ENCODE measurements at regions not wholly inside any gene's neighbourhood (a gene's known extent, or its start where the extent isn't known, plus 50 kb on each side); places are given as distances from the start of the nearest gene placed in this dataset.

DNA sequence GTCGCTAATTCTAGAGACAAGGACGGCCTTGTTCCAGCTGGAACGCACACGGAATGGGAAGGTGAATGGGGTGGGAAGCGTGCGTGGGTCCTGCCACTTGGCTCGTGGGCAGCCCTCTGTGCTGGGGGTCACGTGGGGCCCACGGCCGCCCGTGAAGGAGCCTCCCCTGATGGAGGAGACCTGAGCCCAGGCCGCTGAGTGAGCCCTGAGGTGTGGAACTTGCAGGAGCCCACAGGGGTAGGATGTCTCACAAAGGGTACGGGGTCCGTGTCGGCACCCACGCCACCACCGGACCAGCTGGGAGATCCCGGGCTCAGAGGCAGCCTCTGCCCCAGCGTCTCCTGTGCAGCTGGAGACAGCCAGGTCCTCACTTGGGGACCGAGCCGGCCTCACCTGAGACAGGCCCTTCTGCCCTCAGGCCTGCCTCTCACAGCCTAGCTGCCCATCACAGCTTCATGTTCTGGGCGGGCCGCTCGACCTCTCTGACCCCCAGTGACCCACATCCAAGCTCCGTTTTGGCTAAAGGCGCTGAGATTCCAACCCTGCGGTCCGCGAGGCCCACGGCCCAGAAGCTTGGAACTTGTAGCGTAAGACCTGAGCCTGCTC, 84.8 kb downstream of the FOXL3 start:
- Mint-ChIP-seq H3K27me3 (ENCODE audit: low read depth) (no peaks in the 10 kb centered on the region), H3K9me3 (ENCODE audit: insufficient read depth) (no peaks in the 10 kb centered on the region), H3K27ac (no peak overlapping the region), H3K36me3 (ENCODE audit: low read depth) (no peaks in the 10 kb centered on the region), H3K4me3 (no peak overlapping the region), H3K4me1 (ENCODE audit: low read depth) (no peaks in the 10 kb centered on the region)
- ChIA-PET POLR2A (no interaction called here), CTCF (interaction anchor here (1.1 kb wide), 1 partner anchor 13 kb away, joined by 3 read pairs; no protein-coding TSS in a partner anchor)
- no peak for DNase-seq
- no peak for ATAC-seq

DNA sequence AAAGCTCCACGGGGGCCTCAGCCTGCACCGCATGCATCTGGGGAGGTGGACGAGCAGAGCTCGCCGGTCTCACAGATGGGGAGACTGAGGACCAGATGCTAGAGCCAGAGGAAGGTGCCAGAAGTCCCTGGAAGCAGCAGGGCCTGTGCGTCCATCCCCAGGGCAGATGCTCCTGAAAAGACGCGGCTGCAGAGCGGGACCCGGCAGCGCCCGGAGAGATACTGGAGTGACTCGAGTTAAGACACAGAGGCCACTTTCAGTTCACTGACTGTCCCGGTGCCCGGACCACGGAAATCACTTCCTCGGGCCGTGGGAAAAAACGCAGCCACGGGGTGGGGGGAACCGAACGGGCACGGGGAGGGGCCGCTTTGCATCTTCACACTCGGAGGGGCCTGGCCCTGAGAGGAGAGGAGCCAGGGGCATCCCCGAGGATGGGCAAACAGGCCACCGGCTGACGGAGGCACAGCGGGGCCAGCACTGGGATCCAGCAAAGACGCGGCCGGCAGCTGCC, 85.4 kb downstream of the FOXL3 start:
- no peak overlapping the region for H3K27ac Mint-ChIP-seq
- H3K27me3 Mint-ChIP-seq (ENCODE audit: low read depth): no peaks in the 10 kb centered on the region
- ChIA-PET CTCF (interaction anchor here (1.1 kb wide), 1 partner anchor 13 kb away, joined by 3 read pairs; no protein-coding TSS in a partner anchor), POLR2A (no interaction called here)
- ATAC-seq (no peak), DNase-seq (no peak)
- no peaks in the 10 kb centered on the region for H3K9me3 Mint-ChIP-seq (ENCODE audit: insufficient read depth)
- peaks cover 3% of the 10 kb centered on the region for H3K4me1 Mint-ChIP-seq (ENCODE audit: low read depth)
- H3K36me3 Mint-ChIP-seq (ENCODE audit: low read depth): no peaks in the 10 kb centered on the region
- no peak overlapping the region for H3K4me3 Mint-ChIP-seq

DNA sequence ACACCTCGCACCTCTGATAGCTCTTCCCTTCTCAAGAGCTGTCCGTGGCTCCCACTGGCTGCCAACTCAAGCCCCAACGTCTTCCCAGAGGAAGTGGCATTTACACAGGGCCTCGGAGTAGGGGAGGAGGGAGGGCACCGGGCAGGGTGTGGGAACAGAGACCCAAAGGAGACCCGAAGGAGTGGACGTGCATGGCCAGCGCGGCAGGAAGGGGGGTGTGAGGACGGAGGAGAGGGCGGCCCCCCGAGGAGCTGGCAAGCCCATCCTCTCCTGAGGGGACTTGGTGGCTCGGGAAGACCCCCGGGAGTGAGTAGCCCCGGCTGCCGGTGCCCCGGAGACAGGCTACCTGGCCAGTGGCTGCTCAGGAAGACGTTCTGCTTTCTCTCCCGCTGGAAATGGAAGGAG, 85.9 kb downstream of the FOXL3 start:
- Mint-ChIP-seq H3K4me1 (ENCODE audit: low read depth) (peaks cover 6% of the 10 kb centered on the region), H3K9me3 (ENCODE audit: insufficient read depth) (no peaks in the 10 kb centered on the region), H3K4me3 (no peak overlapping the region), H3K27me3 (ENCODE audit: low read depth) (no peaks in the 10 kb centered on the region), H3K36me3 (ENCODE audit: low read depth) (no peaks in the 10 kb centered on the region), H3K27ac (no peak overlapping the region)
- ATAC-seq (no peak), DNase-seq (no peak)
- ChIA-PET POLR2A (no interaction called here), CTCF (interaction anchor here (1.1 kb wide), 1 partner anchor 14 kb away, joined by 3 read pairs; no protein-coding TSS in a partner anchor)

DNA sequence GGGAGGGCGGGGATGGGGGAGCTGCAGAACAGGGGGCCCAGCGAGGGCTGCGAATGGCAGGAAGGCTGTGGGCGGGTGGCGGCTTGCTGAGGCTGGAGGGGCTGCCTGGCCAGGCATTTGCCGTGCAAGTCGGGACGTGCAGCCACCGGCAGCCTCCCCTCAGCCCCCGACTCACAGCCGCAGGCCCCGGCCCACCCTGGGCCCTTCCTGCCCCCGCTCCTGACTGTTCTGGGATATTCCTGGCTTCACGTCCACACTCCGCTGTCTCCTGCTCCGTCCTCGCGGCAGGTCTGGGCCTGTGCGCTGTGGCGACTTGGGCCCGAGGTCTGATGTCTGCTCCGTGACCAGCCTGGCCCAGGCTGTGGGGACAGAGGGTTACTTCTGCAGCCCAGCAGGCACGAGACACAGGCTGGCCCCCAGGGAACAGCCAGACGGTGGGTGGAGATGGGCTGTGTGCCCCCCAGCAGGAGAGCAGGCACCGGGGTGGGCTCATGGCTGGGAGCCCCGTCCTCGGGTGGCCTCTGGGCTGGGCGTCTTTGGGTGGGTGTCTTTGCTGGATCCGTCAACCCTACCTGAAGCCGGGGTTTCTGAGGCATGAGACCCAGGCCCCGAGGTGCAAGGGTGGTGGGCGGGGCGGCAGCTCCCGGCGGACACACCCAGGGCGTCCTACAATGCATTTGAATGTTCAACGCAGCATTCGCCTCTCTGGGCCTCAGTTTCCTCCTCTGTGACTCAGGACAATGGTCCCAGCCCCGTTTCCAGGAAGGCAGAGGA, 86.5 kb downstream of the FOXL3 start:
- ATAC-seq (no peak), DNase-seq (no peak)
- ChIA-PET POLR2A (no interaction called here), CTCF (interaction anchor here (1.1 kb wide), 1 partner anchor 14 kb away, joined by 3 read pairs; no protein-coding TSS in a partner anchor)
- Mint-ChIP-seq H3K4me3 (no peak overlapping the region), H3K36me3 (ENCODE audit: low read depth) (no peaks in the 10 kb centered on the region), H3K27me3 (ENCODE audit: low read depth) (no peaks in the 10 kb centered on the region), H3K4me1 (ENCODE audit: low read depth) (peaks cover 12% of the 10 kb centered on the region), H3K27ac (no peak overlapping the region), H3K9me3 (ENCODE audit: insufficient read depth) (no peaks in the 10 kb centered on the region)

DNA sequence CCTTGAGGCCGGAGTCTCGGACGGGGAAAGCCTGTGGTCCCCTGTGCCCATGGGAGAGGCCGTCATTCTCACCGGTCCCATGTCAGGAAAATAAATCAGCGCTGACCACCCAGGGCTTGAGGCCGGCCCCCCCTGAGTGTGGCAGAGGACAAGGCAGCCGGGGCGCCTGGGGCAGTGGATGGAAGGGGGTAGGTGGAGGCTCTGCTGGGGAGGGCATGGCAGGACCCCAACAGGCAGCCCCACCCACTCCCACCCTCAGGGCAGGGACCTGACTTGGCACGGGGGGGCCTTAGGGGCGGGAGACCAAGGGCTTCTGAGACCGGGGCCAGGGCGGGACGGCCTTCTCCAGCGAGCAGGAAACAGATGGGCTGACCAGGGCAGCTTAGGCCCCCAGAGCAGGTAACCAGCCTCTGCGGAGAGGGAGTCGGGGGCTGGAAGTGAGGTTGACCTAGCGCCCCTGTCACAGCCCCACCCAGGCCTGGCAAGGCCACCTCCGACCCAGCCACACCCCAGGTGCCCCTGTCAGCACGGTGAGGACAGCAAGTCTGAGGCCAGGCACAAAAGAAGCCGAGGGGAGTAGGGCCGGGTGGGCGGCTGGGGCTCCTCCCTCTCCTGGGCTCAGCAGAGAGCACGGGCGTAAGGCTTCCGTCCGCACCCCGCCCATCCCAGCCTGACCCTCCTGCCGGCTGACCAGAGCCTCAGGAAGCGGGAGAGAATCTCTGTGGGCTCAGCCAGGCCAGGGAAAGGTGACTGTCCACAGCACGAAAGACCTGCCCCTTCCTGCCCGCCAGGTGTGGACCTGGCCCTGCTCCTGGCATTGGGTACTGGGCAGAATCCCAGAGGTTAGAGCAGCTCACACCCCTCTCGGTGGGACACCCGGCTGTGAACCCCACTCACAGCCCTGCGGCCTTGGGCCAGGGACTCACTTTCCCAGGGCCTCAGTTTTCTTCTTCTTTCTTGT, 87.4 kb downstream of the FOXL3 start:
- ATAC-seq (no peak), DNase-seq (no peak)
- ChIA-PET POLR2A (no interaction called here), CTCF (no interaction called here)
- Mint-ChIP-seq H3K27me3 (ENCODE audit: low read depth) (peaks cover 4% of the 10 kb centered on the region), H3K4me1 (ENCODE audit: low read depth) (peaks cover 20% of the 10 kb centered on the region), H3K4me3 (no peak overlapping the region), H3K36me3 (ENCODE audit: low read depth) (no peaks in the 10 kb centered on the region), H3K27ac (no peak overlapping the region), H3K9me3 (ENCODE audit: insufficient read depth) (no peaks in the 10 kb centered on the region)

DNA sequence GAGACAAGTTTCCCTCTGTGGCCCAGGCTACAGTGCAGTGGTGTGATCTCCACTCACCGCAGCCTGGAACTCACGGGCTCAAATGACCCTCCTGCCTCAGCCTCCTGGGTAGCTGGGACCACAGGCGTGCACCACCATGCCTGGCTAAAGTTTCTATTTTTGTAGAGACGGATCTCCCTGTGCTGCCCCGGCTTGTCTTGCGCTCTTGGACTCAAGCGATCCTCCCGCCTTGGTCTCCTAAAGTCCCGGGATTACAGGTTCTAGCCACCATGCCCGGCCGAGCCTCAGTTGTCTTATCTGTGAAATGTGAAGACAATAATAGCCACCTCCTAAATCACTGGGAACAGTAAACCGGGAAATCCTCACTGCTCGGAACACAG, 88.1 kb downstream of the FOXL3 start:
- H3K4me1 Mint-ChIP-seq (ENCODE audit: low read depth): peaks cover 20% of the 10 kb centered on the region
- DNase-seq (no peak), ATAC-seq (no peak)
- no peak overlapping the region for H3K4me3 Mint-ChIP-seq
- peaks cover 9% of the 10 kb centered on the region for H3K27me3 Mint-ChIP-seq (ENCODE audit: low read depth)
- H3K36me3 Mint-ChIP-seq (ENCODE audit: low read depth): no peaks in the 10 kb centered on the region
- ChIA-PET POLR2A (no interaction called here), CTCF (no interaction called here)
- H3K27ac Mint-ChIP-seq: no peak overlapping the region
- H3K9me3 Mint-ChIP-seq (ENCODE audit: insufficient read depth): no peaks in the 10 kb centered on the region

DNA sequence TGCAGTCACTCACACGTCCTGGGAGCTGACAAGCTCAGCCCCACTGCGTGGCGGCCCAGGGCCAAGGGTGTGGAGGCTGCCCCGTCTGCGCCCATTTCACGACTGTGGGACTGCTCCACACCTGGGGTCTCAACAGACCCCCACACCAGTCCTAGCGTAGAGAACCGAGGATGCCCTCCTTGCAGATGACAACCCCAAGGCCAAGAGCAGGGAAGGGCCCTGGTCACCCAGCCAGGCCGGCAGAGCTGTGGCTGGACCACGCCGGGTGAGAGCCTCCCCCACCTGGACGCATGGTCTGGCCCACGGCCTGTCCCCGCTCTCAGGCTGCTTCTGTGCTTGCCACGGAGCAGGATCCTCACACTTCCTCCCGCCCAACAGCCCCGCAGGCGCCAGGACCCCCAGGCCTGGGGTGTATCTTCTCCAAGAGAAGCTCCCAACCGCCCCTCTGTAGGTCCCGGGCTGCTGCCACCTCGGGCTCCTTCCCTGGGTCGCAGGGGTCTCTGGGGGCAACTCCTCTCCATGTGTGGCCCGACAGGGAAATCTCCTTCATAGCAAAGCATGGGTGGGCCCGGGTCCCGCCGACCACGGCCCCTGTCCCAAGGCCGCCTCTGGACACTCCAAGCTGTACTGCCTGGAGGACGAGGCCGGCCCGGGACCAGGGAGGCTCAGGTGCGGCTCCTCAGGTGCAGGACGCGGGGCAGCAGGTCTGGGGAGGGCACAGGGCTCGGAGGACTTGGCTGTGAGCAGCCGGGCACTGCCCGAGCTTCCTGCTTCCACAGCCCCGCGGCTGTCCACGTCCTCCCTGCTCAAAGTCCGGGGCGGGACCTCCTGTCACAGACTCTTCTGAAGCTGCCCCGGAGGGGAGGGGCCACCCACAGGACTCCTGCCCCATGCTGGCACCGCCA, 88.8 kb downstream of the FOXL3 start:
- ChIA-PET POLR2A (no interaction called here), CTCF (no interaction called here)
- Mint-ChIP-seq H3K27me3 (ENCODE audit: low read depth) (peaks cover 13% of the 10 kb centered on the region), H3K9me3 (ENCODE audit: insufficient read depth) (peaks cover 6% of the 10 kb centered on the region), H3K27ac (no peak overlapping the region), H3K36me3 (ENCODE audit: low read depth) (peaks cover under 1% of the 10 kb centered on the region), H3K4me3 (no peak overlapping the region), H3K4me1 (ENCODE audit: low read depth) (peaks cover 20% of the 10 kb centered on the region)
- ATAC-seq (no peak), DNase-seq (no peak)

DNA sequence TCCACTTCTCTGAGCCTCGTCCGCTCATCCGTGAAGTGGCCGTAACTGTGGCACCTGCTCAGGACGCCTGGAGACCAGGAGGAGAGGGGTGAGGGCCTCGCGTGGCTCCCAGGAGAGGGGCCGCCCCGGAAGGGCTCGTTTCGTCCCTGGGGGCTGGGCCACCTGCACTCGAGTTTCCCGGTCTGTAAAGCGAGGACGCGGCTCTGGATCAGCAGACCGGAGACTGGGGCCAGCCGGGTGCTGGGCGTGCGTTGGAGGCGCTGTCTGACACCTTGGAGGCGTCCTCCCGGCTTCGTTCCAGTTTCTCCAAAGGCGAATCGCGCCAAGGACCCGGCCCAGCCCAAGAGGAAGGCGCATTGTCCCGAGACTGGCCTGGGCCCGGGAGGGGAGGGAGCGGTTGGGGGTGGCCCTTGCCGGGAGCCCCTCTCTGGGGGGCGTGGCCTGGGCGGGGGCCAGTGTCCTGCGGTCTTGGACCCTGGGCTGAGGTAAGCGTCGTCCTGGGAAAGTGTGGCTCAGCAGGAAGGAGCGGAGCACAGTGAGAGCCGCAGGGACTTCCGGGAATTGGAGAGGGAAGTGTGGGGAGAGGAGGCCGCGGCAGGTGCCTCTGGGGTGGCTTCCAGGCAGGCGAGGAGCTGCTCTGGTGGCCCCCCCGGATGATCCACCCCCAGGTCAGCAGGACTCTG, 89.6 kb downstream of the FOXL3 start:
- peaks cover 20% of the 10 kb centered on the region for H3K4me1 Mint-ChIP-seq (ENCODE audit: low read depth)
- ChIA-PET POLR2A (interaction anchor here (0.5 kb wide), 1 partner anchor 266 kb away, joined by 3 read pairs; no protein-coding TSS in a partner anchor), CTCF (no interaction called here)
- peaks cover 20% of the 10 kb centered on the region for H3K27me3 Mint-ChIP-seq (ENCODE audit: low read depth)
- ATAC-seq: no peak
- H3K36me3 Mint-ChIP-seq (ENCODE audit: low read depth): peaks cover 6% of the 10 kb centered on the region
- H3K4me3 Mint-ChIP-seq: no peak overlapping the region
- H3K9me3 Mint-ChIP-seq (ENCODE audit: insufficient read depth): peaks cover 14% of the 10 kb centered on the region
- DNase-seq: no peak
- H3K27ac Mint-ChIP-seq: no peak overlapping the region

DNA sequence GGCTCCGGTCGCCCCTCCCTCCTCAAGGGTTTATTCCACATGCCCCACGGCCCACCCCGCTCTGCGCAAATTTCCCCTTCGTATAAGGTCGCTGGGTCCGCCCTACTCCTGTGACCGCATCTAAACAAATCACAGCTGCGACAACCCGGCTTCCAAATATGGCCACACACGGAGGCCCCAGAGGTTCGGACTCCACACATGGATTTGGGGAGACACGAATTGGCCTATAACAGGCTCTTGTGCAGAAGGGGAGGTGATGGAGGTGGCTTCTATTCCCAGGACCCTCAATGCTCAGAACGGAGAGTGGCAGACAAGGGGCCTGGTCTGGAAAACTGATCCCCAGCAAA, 90.1 kb downstream of the FOXL3 start:
- ATAC-seq: no peak
- Mint-ChIP-seq H3K27ac (no peak overlapping the region), H3K36me3 (ENCODE audit: low read depth) (peaks cover 7% of the 10 kb centered on the region), H3K4me1 (ENCODE audit: low read depth) (peaks cover 20% of the 10 kb centered on the region), H3K9me3 (ENCODE audit: insufficient read depth) (peaks cover 15% of the 10 kb centered on the region), H3K4me3 (no peak overlapping the region), H3K27me3 (ENCODE audit: low read depth) (peaks cover 20% of the 10 kb centered on the region)
- no peak for DNase-seq
- ChIA-PET POLR2A (no interaction called here), CTCF (interaction anchor here (1.5 kb wide), 1 partner anchor 29 kb away, joined by 3 read pairs; no protein-coding TSS in a partner anchor)

DNA sequence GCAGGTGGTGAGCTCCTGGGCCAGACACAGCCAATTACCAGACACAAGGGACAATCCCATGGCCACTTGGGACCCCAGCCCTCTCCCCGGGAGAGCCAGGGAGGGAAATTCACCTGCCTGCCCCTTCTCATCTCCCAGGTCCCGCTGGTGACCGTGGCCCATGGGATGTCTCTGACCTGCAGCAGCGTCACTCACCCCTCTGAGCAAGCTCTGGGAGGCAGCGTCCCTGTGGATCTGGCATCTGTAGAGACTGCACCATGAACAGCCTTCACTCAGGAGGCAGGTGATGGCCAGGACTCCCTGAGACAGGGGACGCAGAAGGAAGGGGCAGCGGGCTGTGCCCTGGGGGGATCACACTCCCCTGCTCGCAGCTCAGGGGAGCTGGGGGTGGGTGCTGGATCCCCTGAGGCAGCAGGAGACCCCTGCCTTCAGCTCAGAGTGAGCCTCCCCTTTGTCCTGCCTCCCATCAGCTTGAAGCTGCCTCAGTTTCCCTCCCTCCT, 90.8 kb downstream of the FOXL3 start:
- Mint-ChIP-seq H3K9me3 (ENCODE audit: insufficient read depth) (peaks cover 15% of the 10 kb centered on the region), H3K4me1 (ENCODE audit: low read depth) (peaks cover 20% of the 10 kb centered on the region), H3K4me3 (no peak overlapping the region), H3K27ac (peak overlapping the region; percentile 9), H3K36me3 (ENCODE audit: low read depth) (peaks cover 7% of the 10 kb centered on the region), H3K27me3 (ENCODE audit: low read depth) (peaks cover 20% of the 10 kb centered on the region)
- ChIA-PET CTCF (interaction anchor here (1.5 kb wide), 1 partner anchor 29 kb away, joined by 3 read pairs; no protein-coding TSS in a partner anchor), POLR2A (no interaction called here)
- DNase-seq: no peak
- no peak for ATAC-seq

Data from activated CD8-positive, alpha-beta T cell treated with anti-CD3 and anti-CD28 coated beads, Interleukin-2, amount 10 ng/mL, durations not matched to agents 7 days and 5 days (primary cell).